Epithelial cell of proximal tubule (primary cell): ENCODE measurements at regions not wholly inside any gene's neighbourhood (a gene's known extent, or its start where the extent isn't known, plus 50 kb on each side); places are given as distances from the start of the nearest gene placed in this dataset.

ENCODE experiments used
- DNase-seq: peaks from one replicate; pipeline ENCODE4 v3.0.0-alpha.2; 2011; ENCODE audit warnings: low read depth
- H3K4me3 ChIP-seq: 2 replicates; pipeline ENCODE4 v1.5.1; 2011; ENCODE audit warnings: low read depth, mild to moderate bottlenecking, low read length
- CTCF ChIP-seq: conservative IDR thresholded peaks from 2 replicates; pipeline ENCODE4 v1.5.1; 2012; ENCODE audit warnings: low read depth, mild to moderate bottlenecking, low read length

- H3K4me3 ChIP-seq, result no peak overlapping the region
- no peak for DNase-seq
Measured at GRCh38 chr1:14137411-14138134, 437.6 kb downstream of the PRDM2 start.

GRCh38 chr1:14138135-14138506 lies 438.1 kb downstream of the PRDM2 start:
- H3K4me3 ChIP-seq, result no peak overlapping the region
- DNase-seq, result no peak
- no peak for TF ChIP-seq CTCF

More at GRCh38 chr1:14137411-14138134, 437.6 kb downstream of the PRDM2 start:
- no peak for TF ChIP-seq CTCF

- H3K4me3 ChIP-seq, result no peak overlapping the region
- no peak for DNase-seq
- no peak for TF ChIP-seq CTCF
Measured at GRCh38 chr1:14138687-14139086, 438.7 kb downstream of the PRDM2 start.

GRCh38 chr1:14140831-14141401 lies 440.9 kb downstream of the PRDM2 start:
- H3K4me3 ChIP-seq, result no peak overlapping the region
- TF ChIP-seq CTCF, result no peak
- DNase-seq, result no peak

GRCh38 chr1:14141656-14142055 lies 441.7 kb downstream of the PRDM2 start:
- H3K4me3 ChIP-seq, result no peak overlapping the region
- DNase-seq, result no peak

GRCh38 chr1:14142397-14143100 lies 442.6 kb downstream of the PRDM2 start:
- DNase-seq, result no peak
- no peak for TF ChIP-seq CTCF
- no peak overlapping the region for H3K4me3 ChIP-seq

More at GRCh38 chr1:14141656-14142055, 441.7 kb downstream of the PRDM2 start:
- TF ChIP-seq CTCF, result no peak
